ENCODE measurements at regions not wholly inside any gene's neighbourhood (a gene's known extent, or its start where the extent isn't known, plus 50 kb on each side); places are given as distances from the start of the nearest gene placed in this dataset.
A peak's percentile ranks its signal among the peaks of the same experiment; 100 is the strongest.

- H3K4me3 ChIP-seq = no peak overlapping the region
- H3K27ac ChIP-seq = no peak overlapping the region
Measured at GRCh38 chr6:1103945-1104623, 207.8 kb upstream of the FOXQ1 start.

GRCh38 chr6:1103021-1103420 lies 208.9 kb upstream of the FOXQ1 start:
- no peak overlapping the region for H3K4me3 ChIP-seq
- H3K27ac ChIP-seq = no peak overlapping the region

GRCh38 chr6:1100269-1100668 lies 211.6 kb upstream of the FOXQ1 start:
- Histone ChIP-seq H3K4me3 (no peak overlapping the region), H3K27ac (no peak overlapping the region)

GRCh38 chr6:1099264-1099663 lies 212.6 kb upstream of the FOXQ1 start:
- H3K4me3 ChIP-seq = no peak overlapping the region
- H3K27ac ChIP-seq = peak overlapping the region in 3 of 21 experiments; percentile 31 to 46 (median 31)

GRCh38 chr6:1096967-1097765 lies 214.7 kb upstream of the FOXQ1 start:
- H3K27ac ChIP-seq = no peak overlapping the region
- H3K4me3 ChIP-seq = no peak overlapping the region

- Histone ChIP-seq H3K4me3 (no peak overlapping the region), H3K27ac (peak overlapping the region in 6 of 21 experiments; percentile 4 to 62 (median 28))
Measured at GRCh38 chr6:1094306-1094705, 217.6 kb upstream of the FOXQ1 start.

- Histone ChIP-seq H3K4me3 (no peak overlapping the region), H3K27ac (peak overlapping the region in 1 of 21 experiments; percentile 22)
Measured at GRCh38 chr6:1091900-1092299, 220.0 kb upstream of the FOXQ1 start.

- no peak overlapping the region for H3K27ac ChIP-seq
Measured at GRCh38 chr6:1089859-1090258, 222.0 kb upstream of the FOXQ1 start.

GRCh38 chr6:1088492-1089001 lies 223.4 kb upstream of the FOXQ1 start:
- Histone ChIP-seq H3K4me3 (no peak overlapping the region), H3K27ac (peak overlapping the region in 2 of 21 experiments; percentile 16 to 49)

More at GRCh38 chr6:1089859-1090258, 222.0 kb upstream of the FOXQ1 start:
- no peak overlapping the region for H3K4me3 ChIP-seq

GRCh38 chr6:1087154-1087843 lies 224.6 kb upstream of the FOXQ1 start:
- Histone ChIP-seq H3K27ac (peak overlapping the region in 2 of 21 experiments; percentile 41 to 52), H3K4me3 (no peak overlapping the region)

GRCh38 chr6:1086446-1087153 lies 225.3 kb upstream of the FOXQ1 start:
- H3K27ac ChIP-seq = peak overlapping the region in 1 of 21 experiments; percentile 52
- H3K4me3 ChIP-seq = no peak overlapping the region

GRCh38 chr6:1082285-1082935 lies 229.5 kb upstream of the FOXQ1 start:
- peak overlapping the region in 15 of 21 experiments; percentile 41 to 80 (median 63) for H3K27ac ChIP-seq
- no peak overlapping the region for H3K4me3 ChIP-seq

GRCh38 chr6:1081551-1082284 lies 230.2 kb upstream of the FOXQ1 start:
- H3K27ac ChIP-seq = peak overlapping the region in 16 of 21 experiments; percentile 13 to 81 (median 65)
- H3K4me3 ChIP-seq = no peak overlapping the region

GRCh38 chr6:1080453-1081337 lies 231.2 kb upstream of the FOXQ1 start:
- Histone ChIP-seq H3K27ac (peak overlapping the region in 10 of 21 experiments; percentile 1 to 81 (median 59)), H3K4me3 (no peak overlapping the region)

- H3K4me3 ChIP-seq = no peak overlapping the region
- no peak overlapping the region for H3K27ac ChIP-seq
Measured at GRCh38 chr6:1079525-1079924, 232.4 kb upstream of the FOXQ1 start.

GRCh38 chr6:1077478-1078416 lies 234.2 kb upstream of the FOXQ1 start:
- no peak overlapping the region for H3K4me3 ChIP-seq
- H3K27ac ChIP-seq = no peak overlapping the region

Measured in skin epidermis (tissue), 12 donors.